ENCODE measurements at regions not wholly inside any gene's neighbourhood (a gene's known extent, or its start where the extent isn't known, plus 50 kb on each side); places are given as distances from the start of the nearest gene placed in this dataset.

DNA sequence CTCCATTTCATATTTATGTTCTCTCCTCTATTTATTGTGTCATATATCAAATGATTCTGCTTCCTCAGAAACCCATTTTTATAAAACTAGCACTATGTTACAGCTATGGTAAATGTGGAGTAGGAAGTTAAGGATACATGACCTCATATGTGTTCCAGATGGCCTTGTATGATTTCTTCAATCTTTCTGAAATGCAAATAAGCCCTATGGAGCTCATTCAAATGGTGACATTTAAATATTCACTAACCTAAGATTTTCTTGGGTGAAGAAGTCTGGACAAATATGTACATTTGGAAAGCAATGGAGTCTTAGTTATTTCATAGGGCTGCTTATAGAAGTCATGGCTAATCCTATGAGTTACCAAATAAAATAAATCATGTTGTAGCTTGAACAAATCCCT, 782.5 kb downstream of the STPG2 start:
- TF ChIP-seq, protein P1, sequence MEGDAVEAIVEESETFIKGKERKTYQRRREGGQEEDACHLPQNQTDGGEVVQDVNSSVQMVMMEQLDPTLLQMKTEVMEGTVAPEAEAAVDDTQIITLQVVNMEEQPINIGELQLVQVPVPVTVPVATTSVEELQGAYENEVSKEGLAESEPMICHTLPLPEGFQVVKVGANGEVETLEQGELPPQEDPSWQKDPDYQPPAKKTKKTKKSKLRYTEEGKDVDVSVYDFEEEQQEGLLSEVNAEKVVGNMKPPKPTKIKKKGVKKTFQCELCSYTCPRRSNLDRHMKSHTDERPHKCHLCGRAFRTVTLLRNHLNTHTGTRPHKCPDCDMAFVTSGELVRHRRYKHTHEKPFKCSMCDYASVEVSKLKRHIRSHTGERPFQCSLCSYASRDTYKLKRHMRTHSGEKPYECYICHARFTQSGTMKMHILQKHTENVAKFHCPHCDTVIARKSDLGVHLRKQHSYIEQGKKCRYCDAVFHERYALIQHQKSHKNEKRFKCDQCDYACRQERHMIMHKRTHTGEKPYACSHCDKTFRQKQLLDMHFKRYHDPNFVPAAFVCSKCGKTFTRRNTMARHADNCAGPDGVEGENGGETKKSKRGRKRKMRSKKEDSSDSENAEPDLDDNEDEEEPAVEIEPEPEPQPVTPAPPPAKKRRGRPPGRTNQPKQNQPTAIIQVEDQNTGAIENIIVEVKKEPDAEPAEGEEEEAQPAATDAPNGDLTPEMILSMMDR (conservative IDR thresholded peaks at IDR 0.05), result no peak

GRCh38 chr4:97367878-97368277, 775.4 kb downstream of the STPG2 start:
- TF ChIP-seq, protein P1 (conservative IDR thresholded peaks at IDR 0.05), result no peak
- TF ChIP-seq ZFX (IDR thresholded peaks at IDR 0.05), result no peak
- H3K27ac ChIP-seq, result no peak overlapping the region

More for the DNA sequence above, 782.5 kb downstream of the STPG2 start:
- H3K27ac ChIP-seq, result no peak overlapping the region

DNA sequence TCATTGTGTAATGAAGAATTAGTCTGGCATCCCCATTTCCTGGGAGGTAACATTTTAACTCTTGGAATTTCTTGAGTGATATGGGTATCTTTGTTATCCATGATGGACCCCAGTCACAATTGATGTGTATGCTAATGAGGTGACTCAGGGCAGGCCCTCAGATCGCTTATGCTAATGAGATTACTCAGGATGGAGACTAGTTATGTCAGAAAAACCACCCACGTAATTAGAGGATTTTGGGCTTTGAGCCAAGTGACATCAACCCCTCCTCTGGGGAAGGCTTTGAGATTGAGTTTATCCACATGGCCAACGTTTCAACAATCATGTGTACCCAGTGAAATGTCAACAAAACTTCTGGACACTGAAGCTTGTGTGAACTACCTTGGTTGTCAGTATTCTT, 772.7 kb downstream of the STPG2 start:
- TF ChIP-seq, protein P1 (conservative IDR thresholded peaks at IDR 0.05), result no peak
- no peak for TF ChIP-seq ZFX (IDR thresholded peaks at IDR 0.05)
- H3K27ac ChIP-seq, result no peak overlapping the region

- no peak for TF ChIP-seq ZFX (IDR thresholded peaks at IDR 0.05)
- TF ChIP-seq, protein P1 (conservative IDR thresholded peaks at IDR 0.05), result no peak
- H3K27ac ChIP-seq, result no peak overlapping the region
Observed at GRCh38 chr4:97374526-97374925, 768.8 kb downstream of the STPG2 start.

GRCh38 chr4:97386969-97387368, 756.3 kb downstream of the STPG2 start:
- no peak for TF ChIP-seq ZFX (IDR thresholded peaks at IDR 0.05)
- TF ChIP-seq, protein P1 (conservative IDR thresholded peaks at IDR 0.05), result no peak
- no peak overlapping the region for H3K27ac ChIP-seq

GRCh38 chr4:97394653-97395052, 748.6 kb downstream of the STPG2 start:
- TF ChIP-seq, protein P1 (conservative IDR thresholded peaks at IDR 0.05), result no peak
- no peak for TF ChIP-seq ZFX (IDR thresholded peaks at IDR 0.05)
- H3K27ac ChIP-seq, result no peak overlapping the region

DNA sequence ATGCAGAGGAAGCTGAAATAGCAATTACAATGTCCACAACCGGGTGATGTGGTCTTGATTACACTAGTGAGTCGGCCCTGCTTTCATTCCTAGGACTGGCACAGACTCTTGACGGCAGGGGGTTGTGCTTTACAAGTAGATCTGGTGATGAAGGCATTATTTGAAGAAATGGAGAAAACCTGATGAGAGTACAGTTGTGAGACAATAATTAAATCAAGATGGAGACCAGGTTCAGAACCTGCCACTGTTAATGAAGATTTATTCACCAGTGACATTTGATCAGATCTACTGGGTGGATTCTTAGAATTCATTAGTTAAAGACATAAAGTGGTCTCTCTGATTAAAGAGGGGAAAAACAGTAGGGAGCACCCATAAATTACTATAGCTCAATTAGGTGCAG, 747.2 kb downstream of the STPG2 start:
- TF ChIP-seq, protein P1 (conservative IDR thresholded peaks at IDR 0.05), result no peak
- no peak for TF ChIP-seq ZFX (IDR thresholded peaks at IDR 0.05)
- no peak overlapping the region for H3K27ac ChIP-seq
